Suppressor macrophage treated with lipopolysaccharide for 4 hours (primary cell): ENCODE measurements at regions not wholly inside any gene's neighbourhood (a gene's known extent, or its start where the extent isn't known, plus 50 kb on each side); places are given as distances from the start of the nearest gene placed in this dataset.

Experiments
- DNase-seq: peaks from one replicate; pipeline ENCODE4 v3.0.0-alpha.2; 2020

DNA sequence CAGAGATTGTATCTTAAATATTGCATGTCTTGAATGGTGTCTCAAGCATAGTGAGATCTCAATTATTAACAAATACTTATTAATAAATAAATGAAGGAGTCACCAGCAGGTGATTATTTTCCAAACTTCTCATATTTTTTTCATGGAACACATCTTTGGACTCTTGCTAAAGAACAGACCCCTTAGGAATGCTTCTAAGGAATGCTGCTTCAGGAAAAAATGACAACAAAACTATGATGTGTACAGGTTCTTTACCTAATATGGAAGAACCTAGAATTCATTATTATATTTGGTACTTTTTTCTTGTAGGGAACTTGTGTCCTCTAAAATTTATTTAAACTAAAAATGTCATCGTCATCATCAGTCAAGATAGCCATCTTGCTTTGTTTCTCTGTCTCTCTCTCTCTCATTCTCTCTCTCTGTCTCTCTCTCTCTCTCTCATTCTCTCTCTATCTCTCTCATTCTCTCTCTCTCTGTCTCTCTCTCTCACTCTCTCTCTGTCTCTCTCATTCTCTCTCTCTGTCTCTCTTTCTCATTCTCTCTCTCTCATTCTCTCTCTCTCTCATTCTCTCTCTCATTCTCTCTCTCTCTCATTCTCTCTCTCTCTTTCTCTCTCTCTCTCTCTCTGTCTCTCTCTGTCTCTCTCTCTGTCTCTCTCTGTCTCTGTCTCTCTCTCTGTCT lies 63.0 kb upstream of the ETS2 start:
- no peak for DNase-seq

GRCh38 chr21:38743772-38744529 lies 61.8 kb upstream of the ETS2 start:
- DNase-seq: no peak

GRCh38 chr21:38744861-38745260 lies 60.9 kb upstream of the ETS2 start:
- DNase-seq: no peak

- DNase-seq: no peak
Measured at GRCh38 chr21:38747810-38748209, 57.9 kb upstream of the ETS2 start.

- DNase-seq: peak; percentile 71
Measured at GRCh38 chr21:38751379-38752050, 54.2 kb upstream of the ETS2 start.

GRCh38 chr21:38752051-38752505 lies 53.7 kb upstream of the ETS2 start:
- no peak for DNase-seq

GRCh38 chr21:38753114-38753513 lies 52.6 kb upstream of the ETS2 start:
- no peak for DNase-seq

DNA sequence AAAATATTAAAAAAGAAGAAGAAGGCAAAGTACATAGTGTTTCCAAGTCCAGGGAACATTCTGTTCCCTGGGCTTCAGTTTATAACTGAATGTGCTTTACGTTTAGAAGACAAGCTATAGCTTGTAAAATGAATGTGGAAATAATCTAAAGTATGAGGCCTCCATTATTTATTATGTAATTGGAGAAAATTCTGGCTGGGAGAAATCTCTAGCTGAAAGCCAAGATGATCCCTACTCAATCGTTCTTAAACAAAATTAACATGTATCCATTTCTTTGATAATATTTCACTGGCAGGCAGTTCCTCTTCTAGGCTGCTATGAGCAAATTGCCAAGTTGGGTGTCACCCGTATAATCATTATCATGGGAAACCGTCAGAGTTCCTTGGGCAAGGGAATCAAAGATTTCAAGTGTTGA lies 52.2 kb upstream of the ETS2 start:
- no peak for DNase-seq
